Ascending aorta (tissue), 2 donors: ENCODE measurements at regions not wholly inside any gene's neighbourhood (a gene's known extent, or its start where the extent isn't known, plus 50 kb on each side); places are given as distances from the start of the nearest gene placed in this dataset.

Experiments used
- DNase-seq, 2 donors: peaks; one replicate each; pipeline ENCODE4 v3.0.0-alpha.2; 2019; ENCODE audit warnings: low spot score in 2 of 2
- H3K27ac ChIP-seq, 2 donors: fragments of 200-600 bp; sonication (generic); one replicate each; pipeline ENCODE4 v1.5.1; 2016 to 2017; ENCODE audit warnings: mild to moderate bottlenecking in 1 of 2
- H3K27me3 ChIP-seq: fragments of 200-600 bp; sonication (generic); one replicate; pipeline ENCODE4 v1.5.1; 2017
- H3K36me3 ChIP-seq, 2 donors: fragments of 200-600 bp; sonication (generic); one replicate each; pipeline ENCODE4 v1.5.1; 2016
- H3K4me1 ChIP-seq, 2 donors: fragments of 200-600 bp; sonication (generic); one replicate each; pipeline ENCODE4 v1.5.1; 2016 to 2017; ENCODE audit warnings: mild to moderate bottlenecking in 1 of 2
- H3K4me3 ChIP-seq, 2 donors: fragments of 200-600 bp; sonication (generic); one replicate each; pipeline ENCODE4 v1.5.1; 2016 to 2017; ENCODE audit warnings: mild to moderate bottlenecking in 1 of 2
- H3K9me3 ChIP-seq, 2 donors: fragments of 200-600 bp; sonication (generic); one replicate each; pipeline ENCODE4 v1.5.1; 2016
- CTCF ChIP-seq, 3 experiments: fragments of 200-600 bp in 2 of 3; fragments of 450-650 bp in 1 of 3; sonication (generic) in 2 of 3; IDR thresholded peaks; one replicate each; pipeline ENCODE4 v1.5.1; 2016 to 2019; ENCODE audit warnings: antibody characterized with exemption in 3 of 3, mild to moderate bottlenecking in 1 of 3, moderate library complexity in 1 of 3
- intact Hi-C: fragments of 100-400 bp; cut with DNase I; formaldehyde crosslinking; loops from one replicate; pipeline ENCODE4 v1.15.1; 2023

GRCh38 chr20:22390543-22390903, 193.8 kb downstream of the FOXA2 start:
- Histone ChIP-seq H3K4me1 (no peaks in the 10 kb centered on the region), H3K9me3 (no peaks in the 10 kb centered on the region), H3K27me3 (no peaks in the 10 kb centered on the region), H3K4me3 (no peak overlapping the region), H3K27ac (no peak overlapping the region), H3K36me3 (no peaks in the 10 kb centered on the region)
- no peak for DNase-seq
- TF ChIP-seq CTCF (IDR thresholded peaks at IDR 0.05): no peak
- intact Hi-C loops: no loop called here

GRCh38 chr20:22389836-22390542, 194.4 kb downstream of the FOXA2 start:
- no peak for DNase-seq
- intact Hi-C loops: no loop called here

GRCh38 chr20:22387452-22387851, 196.9 kb downstream of the FOXA2 start:
- H3K4me3 ChIP-seq: no peak overlapping the region
- H3K36me3 ChIP-seq: no peaks in the 10 kb centered on the region
- no peaks in the 10 kb centered on the region for H3K4me1 ChIP-seq
- no peak overlapping the region for H3K27ac ChIP-seq
- no peaks in the 10 kb centered on the region for H3K9me3 ChIP-seq
- DNase-seq: no peak
- no peak for TF ChIP-seq CTCF (IDR thresholded peaks at IDR 0.05)
- H3K27me3 ChIP-seq: no peaks in the 10 kb centered on the region
- intact Hi-C loops: no loop called here

More at GRCh38 chr20:22389836-22390542, 194.4 kb downstream of the FOXA2 start:
- H3K4me1 ChIP-seq: no peaks in the 10 kb centered on the region
- no peak overlapping the region for H3K4me3 ChIP-seq
- TF ChIP-seq CTCF (IDR thresholded peaks at IDR 0.05): no peak
- no peaks in the 10 kb centered on the region for H3K36me3 ChIP-seq
- no peaks in the 10 kb centered on the region for H3K9me3 ChIP-seq
- H3K27me3 ChIP-seq: no peaks in the 10 kb centered on the region
- H3K27ac ChIP-seq: no peak overlapping the region

GRCh38 chr20:22386306-22386623, 198.1 kb downstream of the FOXA2 start:
- Histone ChIP-seq H3K9me3 (no peaks in the 10 kb centered on the region), H3K4me3 (no peak overlapping the region), H3K27ac (no peak overlapping the region), H3K4me1 (no peaks in the 10 kb centered on the region), H3K36me3 (no peaks in the 10 kb centered on the region), H3K27me3 (no peaks in the 10 kb centered on the region)
- intact Hi-C loops: no loop called here
- no peak for DNase-seq
- no peak for TF ChIP-seq CTCF (IDR thresholded peaks at IDR 0.05)

- no peak for DNase-seq
- Histone ChIP-seq H3K4me1 (no peaks in the 10 kb centered on the region), H3K4me3 (no peak overlapping the region), H3K27ac (no peak overlapping the region), H3K9me3 (no peaks in the 10 kb centered on the region), H3K36me3 (no peaks in the 10 kb centered on the region), H3K27me3 (no peaks in the 10 kb centered on the region)
- TF ChIP-seq CTCF (IDR thresholded peaks at IDR 0.05): no peak
- intact Hi-C loops: no loop called here
Observed at GRCh38 chr20:22385602-22386305, 198.6 kb downstream of the FOXA2 start.
